ENCODE measurements at regions not wholly inside any gene's neighbourhood (a gene's known extent, or its start where the extent isn't known, plus 50 kb on each side); places are given as distances from the start of the nearest gene placed in this dataset.

DNA sequence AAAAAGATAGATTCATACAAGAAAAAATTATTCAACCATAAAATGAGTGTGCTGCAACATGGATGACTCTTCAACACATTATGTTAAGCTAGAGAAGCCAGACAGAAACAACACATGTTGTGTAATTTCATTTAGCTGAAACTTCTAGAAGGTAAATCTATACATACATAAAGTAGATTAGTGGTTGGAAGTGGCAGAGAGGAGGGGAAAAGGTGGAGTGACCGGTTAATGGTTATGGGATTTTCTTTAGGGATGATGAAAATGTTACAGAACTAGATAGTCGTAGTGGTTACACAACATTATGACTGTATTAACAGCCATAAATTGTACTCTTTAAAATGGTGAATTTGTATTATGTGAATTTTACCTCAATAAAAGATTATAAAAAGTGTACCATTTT, 304.1 kb upstream of the SLC35B3 start:
- no peak for DNase-seq (ENCODE audit: low spot score)

DNA sequence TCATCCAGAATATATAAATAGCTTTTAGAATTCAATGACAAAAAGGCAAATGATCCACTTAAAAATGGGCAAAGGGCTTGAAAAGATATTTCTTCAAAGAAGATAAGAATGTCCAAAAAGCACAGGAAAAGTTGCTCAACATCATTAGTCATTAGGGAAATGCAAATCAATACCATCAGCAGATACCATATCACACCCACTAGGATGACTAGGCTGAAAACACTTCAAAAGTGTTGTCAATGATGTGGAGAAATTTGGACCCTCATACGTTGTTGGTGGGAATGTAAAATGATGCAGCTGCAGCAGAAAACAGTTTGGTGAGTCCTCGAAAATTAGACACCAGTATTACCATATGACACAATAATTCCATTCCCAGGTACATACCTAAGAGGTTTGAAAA, 303.6 kb upstream of the SLC35B3 start:
- DNase-seq (ENCODE audit: low spot score): no peak

DNA sequence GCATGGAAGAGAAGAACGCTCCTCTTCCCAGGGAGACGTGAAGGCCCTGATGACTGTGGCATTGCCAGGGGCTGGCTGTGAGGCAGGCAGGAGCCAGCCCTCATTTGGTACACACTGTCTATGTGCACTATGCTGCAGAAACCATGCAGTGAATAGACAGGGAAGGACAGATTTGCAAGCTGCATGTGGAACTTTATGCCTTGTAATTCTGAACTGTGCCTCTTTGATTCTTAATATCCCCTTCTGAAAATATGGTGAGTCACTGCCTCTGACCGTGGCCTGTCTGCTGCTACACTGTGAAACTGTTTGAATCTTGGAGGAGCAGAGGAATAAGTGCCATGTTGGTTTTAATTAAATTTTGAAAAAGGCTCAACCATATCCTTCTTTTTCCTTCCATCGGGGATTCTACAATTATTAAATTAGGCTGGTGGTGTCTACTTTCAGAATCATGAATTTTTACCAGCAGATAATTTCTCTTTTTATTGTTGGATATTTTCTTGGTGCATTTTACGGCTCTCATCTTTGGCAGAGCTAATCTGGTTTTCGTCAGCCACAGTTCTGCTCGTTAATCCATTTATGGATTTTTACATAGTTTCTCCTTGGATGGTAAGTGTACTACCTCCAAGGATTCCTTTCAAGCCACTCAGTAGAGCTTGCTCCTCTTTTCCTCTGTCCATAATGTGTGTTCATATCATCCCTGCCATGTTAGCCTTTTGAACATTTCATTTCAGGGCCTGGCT, 301.0 kb upstream of the SLC35B3 start:
- no peak for DNase-seq (ENCODE audit: low spot score)

DNA sequence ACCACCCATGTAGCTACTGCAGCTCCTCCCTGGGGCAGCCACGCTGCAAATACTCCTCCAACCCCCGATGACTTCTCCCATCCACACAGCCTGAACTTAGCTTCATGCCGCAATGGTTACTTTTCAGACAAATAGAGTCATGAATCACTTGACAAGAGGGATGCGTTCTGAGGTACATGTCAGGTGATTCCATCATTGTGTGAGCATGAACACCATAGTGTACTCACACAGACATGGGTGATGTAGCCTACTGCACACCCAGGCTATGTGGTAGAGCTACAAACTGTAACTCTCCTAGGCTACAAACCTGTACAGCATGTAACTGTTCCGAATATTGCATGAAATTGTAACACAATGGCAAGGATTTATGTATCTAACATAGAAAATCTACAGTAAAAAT, 298.5 kb upstream of the SLC35B3 start:
- DNase-seq (ENCODE audit: low spot score): no peak

DNA sequence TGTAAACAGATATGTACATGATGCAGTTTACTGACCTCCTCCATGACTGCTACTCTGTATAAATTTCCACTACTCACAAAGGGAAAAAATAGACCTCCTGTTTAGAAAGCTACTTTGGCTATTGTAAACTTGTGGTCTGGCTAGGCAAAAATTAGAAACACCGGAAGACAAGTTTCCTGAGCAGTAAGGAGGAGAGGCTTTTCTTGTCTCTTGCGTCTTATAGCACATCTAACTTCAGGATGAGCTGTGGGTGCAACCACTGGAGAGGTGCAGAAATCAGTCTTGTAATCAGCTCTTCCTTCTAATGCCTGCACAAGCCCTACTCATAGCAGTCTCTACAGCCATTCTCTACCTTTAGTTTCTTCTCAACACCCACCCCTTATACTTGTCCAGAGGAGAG, 296.5 kb upstream of the SLC35B3 start:
- no peak for DNase-seq (ENCODE audit: low spot score)

DNA sequence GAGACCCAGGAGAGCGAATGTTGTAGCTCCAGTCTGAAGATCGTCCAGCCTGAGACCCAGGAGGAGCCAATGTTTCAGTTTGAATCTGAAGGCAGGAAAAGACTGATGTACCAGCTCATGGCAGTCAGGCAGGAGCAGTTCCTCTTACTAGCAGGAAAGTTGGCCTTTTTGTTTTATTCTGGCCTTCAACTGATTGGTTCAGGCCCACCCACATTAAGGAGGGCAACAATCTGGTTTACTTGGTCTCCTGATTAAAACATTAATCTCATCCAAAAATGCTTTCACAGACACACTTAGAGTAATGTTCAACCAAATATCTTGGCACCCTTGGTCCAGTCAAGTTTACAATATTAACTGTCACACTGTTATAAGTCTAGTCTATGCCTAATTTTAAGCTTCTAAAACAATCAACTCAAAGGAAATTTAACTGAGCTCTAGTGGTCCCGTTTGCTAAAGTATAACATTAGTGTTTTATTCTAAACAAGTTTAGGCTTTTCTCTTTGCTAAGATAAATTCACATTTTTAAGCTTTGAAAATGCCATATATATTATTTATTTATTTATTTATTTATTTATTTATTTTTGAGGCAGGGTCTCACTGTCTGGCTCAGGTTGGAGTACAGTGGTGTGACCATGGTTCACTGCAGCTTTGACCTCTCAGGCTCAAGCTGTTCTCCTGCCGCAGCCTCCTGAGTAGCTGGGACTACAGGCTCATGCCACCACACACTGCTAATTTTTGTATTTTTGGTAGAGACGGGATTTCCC, 275.5 kb upstream of the SLC35B3 start:
- no peak for DNase-seq (ENCODE audit: low spot score)

DNA sequence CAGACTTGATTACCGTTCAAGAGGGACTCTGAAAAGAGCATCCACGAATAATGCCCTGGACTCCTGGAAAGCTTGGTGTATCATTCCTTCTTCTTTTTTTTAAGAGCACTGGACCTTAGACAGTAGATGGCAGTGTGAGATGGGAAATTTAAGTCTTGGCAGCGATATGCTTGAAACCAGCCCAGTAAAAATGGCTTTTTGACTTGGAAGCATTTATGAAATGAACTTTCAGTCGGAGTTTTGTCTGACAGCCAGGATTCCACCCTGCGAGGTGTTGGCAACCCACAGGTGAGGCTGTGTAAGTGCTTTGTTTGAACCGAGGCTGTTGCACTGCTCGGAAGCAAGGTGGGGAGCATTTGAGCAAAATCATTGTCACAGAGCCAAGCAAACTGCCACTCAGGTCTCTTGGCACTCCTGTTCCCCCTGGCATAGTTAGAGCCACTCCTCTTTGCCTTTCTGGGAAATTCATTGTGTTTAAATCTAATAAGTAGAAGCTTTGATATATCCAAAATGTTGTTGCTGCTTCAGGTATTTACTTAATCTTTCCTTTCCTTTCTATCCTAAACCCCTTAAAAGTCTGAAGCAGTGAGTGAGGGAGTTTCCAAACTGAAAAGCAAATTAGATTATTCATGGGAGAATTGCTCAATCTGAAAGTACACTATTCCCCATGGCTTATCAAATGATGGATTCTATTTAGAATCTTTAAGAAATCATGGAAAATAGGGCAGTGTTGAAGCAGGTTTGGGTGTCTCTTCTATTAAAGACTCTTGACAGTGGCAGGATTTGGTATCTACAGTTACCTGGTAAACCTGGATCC, 272.8 kb upstream of the SLC35B3 start:
- DNase-seq (ENCODE audit: low spot score): no peak

DNA sequence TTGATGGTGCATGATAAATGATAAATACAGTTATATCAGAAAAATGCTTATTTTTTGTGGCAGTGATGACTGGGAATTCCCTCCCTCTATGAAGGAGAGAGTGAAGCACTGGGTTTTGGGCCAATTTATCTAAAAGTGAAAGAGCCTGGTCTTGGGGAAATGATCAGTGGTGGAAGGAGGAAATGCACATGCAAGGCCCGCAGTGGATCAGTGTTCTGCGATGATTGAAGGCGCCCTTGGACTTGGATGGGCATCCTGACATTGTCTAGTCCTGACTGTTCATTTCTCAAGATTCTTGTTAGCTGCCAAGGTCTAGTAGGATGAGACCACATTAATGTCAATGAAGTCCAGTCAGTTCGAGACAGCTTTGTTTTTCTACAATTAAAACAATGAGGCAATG, 272.0 kb upstream of the SLC35B3 start:
- no peak for DNase-seq (ENCODE audit: low spot score)

DNA sequence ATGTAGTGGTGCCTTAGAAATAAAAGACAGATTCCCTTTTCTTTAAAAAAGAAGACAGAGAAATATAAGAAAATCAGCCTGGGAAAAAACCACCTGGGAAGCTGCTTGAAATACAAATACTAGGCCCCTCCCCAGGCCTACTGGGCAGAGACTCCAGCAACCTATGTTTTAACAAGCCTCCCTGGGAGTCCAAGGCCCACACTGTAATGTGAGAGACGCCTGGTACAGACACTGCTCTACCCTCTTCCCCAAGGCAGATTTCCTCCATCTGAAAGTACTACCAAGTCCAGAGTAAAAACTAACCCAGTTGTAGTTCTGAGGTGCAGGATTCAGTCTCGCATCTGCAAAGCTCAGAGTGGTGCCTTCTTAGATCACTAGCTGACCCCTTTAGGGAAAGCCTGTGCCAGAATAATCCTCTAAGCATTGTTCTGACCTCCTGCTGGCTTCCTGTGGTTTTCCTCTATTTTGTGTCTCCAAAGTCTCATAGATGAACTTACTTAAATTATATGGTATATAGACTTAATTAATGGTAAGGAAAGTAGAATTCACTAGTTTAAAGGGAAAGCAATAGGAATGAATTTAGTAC, 270.2 kb upstream of the SLC35B3 start:
- no peak for DNase-seq (ENCODE audit: low spot score)

DNA sequence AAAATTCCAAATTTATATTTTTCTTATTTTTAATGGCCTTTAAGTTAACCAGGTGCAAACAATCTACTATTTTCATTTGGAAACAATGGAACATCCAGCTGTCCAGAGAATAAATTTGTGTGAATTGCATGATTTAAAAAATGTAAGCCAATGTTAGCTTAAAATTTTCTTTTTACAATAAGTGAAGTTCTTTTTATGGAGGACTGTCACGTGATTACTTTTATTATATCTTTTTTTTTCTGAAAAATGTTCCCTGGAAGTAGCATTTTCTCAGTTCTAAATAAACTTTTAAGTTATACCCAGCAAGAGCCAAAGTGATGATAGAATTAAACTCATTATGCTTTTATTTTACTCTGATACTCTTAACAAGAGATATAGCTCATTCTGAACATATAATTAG, 267.7 kb upstream of the SLC35B3 start:
- no peak for DNase-seq (ENCODE audit: low spot score)

DNA sequence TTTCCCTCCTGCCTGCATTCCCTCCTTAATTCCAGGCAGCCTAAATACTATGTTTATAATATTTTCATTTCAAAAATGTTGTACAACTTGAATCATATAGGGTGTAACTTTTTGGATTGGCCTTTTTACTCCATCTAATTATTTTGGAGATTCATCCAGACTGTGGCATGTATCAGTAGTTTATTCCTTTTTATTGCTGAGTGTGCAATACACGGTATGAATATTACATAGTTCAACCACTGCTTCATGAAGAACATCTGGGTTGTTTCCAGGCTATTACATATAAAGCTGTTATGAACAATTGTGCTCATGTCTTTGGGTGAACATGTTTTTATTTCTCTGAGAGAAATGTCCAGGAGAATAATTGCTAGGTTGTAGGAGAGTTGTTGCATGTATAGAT, 253.5 kb upstream of the SLC35B3 start:
- DNase-seq (ENCODE audit: low spot score): no peak

DNA sequence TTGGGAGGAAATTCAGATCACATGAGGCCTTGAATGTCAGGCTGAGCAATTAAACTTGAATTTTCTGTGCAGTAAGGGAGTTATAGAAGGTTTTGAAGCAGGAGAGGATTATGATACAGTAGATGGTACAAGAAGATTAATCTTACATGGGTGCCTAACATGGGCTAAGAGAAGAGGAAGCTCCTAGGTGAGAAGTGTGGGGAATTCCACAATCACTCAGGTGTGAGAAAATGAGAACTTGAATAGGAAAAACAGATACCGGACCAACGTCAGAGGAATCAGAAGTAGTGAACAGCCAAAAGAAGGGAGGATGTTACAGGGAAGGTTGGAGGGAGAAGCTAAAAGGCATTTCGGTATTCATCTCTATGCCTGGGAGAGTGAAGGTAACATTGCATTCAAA, 250.7 kb upstream of the SLC35B3 start:
- no peak for DNase-seq (ENCODE audit: low spot score)

DNA sequence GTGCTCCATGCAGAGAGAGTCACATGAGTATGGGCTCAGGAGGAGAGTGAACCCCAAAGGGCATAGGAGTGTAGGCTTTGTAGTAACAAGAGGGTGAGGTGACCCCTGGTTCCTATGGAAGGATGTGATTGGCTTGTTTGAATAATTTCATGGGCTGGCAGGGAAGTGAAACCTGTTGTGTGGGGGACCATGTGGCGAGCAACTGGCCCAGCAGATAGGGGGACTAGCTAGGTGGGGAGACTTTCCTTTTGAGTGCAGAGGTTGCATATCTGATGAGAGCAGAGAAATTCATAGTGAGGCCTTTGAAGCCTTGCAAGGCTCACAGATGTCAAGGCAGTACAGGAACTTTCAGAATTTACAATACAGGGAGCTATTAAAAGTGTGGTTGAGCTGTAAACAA, 247.9 kb upstream of the SLC35B3 start:
- no peak for DNase-seq (ENCODE audit: low spot score)

DNA sequence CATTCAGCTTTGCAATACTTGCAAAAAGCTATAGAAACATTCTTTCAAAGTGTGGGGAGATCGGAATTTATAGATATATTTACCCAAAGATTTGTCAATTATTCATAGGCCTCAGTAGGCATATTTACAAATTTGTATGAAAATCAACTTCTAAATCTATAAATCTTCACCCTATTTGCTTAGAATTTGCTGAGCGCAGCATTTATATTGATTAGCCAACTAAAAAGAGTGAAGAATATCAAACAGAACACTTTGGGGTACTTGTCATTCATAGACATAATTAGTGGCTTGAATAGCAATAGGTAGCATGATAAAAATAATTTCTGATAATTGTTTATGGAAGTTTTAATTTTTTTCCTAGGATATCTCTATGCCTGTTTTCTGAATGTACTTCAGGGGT, 244.5 kb upstream of the SLC35B3 start:
- no peak for DNase-seq (ENCODE audit: low spot score)

DNA sequence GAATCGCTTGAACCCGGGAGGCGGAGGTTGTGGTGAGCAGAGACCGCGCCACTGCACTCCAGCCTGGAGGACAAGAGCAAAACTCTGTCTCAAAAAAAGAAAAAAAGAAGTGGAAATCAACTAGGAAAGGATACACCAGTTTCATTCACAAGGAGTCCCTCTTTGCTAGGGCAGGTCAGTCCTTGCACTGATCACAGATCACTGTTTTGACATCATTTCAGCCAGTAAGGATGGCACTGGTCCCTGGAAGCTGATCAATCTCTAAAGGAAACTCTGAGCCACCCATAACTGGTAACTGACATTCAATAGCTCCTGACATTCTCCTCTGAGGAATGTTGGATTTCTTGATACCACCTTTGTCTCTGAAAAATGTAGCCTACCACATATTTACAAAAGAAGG, 243.1 kb upstream of the SLC35B3 start:
- no peak for DNase-seq (ENCODE audit: low spot score)

DNA sequence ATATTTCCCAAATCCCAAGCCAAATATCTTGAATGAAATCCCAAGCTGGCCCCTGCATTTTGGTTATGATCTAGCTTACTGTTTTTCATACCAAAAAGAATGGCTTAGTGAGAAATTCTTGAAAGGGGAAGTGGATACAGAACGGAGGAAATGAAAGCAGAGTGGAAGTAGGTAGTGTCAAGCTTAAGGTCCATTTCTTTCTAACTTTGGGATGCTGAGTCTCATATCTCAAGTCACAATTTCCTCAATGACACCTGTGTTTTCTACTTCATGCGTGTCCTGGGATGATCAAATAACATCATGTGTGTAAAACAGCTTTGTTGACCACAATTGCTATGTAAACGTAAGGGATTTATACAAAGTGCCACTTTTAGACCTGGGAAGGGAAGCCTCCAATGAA, 238.8 kb upstream of the SLC35B3 start:
- DNase-seq (ENCODE audit: low spot score): no peak

DNA sequence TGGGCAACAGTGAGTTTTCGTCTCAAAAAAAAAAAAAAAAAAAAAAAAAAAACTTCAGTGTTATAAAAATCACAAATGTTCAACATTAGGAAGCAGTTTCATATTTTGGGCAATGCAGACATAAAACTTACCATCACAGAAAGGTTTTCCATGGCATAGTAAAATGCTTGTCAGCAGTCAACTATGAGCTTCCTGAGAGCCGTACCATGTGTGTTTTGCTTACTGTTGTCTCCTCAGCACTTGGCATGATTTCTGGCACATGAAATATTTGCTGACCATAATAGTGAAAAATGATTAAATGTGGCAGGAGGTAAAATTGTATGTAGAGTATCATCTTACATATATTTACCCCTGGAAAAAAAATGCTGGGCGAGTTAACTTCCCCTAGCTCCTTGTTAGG, 237.5 kb upstream of the SLC35B3 start:
- DNase-seq (ENCODE audit: low spot score): no peak

DNA sequence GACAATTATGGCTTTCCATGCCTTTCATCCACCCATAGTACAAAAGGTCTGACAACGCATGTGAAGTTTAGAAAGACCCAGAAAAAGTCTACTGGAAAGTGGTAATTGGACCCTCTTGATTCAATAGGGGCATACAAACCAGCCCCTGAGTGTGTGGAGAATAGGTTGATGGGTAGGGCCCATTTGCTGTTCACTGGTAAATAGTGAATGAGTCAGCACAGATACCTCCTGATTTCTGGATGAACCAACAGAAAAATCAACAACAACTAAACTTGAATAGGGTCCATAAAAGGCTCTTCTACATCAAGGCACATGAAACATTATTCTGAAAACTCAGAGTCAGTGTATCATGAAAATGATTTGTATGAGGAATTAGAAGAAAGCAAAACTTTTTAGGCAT, 235.4 kb upstream of the SLC35B3 start:
- no peak for DNase-seq (ENCODE audit: low spot score)

DNA sequence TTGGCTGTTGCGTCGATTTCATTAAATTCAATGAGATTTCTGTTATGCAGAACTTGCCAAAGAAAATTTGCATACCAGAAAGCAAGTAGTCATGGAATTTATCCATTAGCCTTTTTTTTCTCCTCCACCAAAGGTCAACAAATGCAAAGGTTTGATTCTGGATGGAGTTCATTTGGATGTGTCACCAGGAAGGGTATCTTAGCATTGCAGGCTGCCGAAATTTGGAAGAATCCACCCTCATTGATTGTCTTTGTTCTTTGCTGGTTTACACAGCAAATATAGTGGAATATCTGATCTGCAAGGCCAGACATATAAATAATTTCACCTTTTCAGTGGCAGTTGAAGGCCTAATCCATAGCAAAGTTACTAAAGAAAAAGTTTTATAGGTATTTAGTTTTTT, 229.4 kb upstream of the SLC35B3 start:
- no peak for DNase-seq (ENCODE audit: low spot score)

DNA sequence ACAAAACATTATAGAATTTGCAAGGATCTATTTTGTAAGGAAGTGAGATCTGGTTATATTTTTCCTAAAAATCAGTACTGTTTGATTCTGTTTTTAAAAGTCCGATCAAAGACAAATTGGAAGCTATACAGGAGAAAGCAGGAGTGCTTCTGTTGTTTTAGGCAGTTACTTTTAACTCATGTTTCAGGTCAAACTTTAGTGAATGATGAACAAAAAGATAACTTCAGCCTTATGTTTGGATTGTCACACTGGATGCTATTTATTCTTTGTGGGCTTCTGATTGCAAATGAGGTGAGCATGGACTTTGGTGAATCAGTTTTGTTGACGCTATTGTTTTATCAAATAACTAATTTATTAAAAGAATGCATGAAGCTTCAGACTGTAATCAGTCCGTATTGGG, 228.7 kb upstream of the SLC35B3 start:
- no peak for DNase-seq (ENCODE audit: low spot score)

DNA sequence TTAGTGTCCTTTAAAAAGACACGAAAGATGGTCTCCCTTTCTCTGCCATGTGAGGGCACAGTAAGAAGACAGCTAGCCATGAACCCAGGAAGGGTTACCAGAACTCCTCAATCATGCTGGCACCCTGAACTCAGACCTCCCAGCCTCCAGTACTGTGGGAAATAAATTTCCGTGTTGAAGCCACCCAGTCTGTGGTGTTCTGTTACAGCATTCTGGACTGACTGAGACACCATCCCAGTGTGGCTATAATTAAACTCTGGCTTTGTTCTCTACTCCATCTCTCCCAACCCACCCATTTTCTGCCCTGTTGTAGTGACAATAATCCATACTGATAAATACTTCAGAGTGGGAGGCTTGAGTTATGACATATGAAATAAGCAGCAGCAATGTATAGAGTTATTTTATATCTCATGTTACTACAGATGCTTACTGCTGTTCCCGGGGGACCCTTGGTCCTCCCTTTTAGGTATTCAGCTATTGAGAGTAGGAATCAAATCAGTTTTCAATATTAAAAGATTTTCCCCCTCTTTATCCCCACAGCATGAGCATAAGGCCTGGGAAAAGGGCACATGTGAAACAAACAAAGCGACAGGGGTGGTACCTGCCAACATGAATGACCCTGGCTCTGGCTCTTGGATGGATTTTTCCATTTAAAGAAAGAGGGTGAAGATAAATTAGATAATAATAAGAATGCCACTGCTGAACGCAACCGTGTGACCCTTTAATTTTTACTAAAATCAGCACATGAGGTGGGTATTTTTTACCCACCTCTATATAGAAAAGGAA, 224.3 kb upstream of the SLC35B3 start:
- DNase-seq (ENCODE audit: low spot score): no peak

DNA sequence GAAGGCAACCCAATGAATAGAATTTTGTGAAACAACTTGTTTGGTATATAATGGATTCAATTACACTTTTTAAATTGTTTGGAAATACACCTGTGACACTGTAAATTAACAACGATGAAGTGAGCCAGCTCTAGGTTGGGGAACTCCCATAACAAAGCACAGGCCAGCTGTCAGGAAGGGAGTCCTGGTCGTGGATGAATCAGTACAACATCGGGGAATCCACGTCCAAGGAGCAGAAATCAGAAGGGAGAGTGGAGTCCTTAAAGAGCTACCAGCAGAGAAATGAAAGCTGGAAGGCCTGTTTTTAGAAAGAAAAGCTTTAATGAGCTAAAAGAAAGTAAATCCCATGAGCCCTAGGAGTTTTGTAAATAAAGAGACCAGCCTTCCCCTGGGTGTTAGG, 223.1 kb upstream of the SLC35B3 start:
- DNase-seq (ENCODE audit: low spot score): no peak
